ENCODE measurements at regions not wholly inside any gene's neighbourhood (a gene's known extent, or its start where the extent isn't known, plus 50 kb on each side); places are given as distances from the start of the nearest gene placed in this dataset.

DNA sequence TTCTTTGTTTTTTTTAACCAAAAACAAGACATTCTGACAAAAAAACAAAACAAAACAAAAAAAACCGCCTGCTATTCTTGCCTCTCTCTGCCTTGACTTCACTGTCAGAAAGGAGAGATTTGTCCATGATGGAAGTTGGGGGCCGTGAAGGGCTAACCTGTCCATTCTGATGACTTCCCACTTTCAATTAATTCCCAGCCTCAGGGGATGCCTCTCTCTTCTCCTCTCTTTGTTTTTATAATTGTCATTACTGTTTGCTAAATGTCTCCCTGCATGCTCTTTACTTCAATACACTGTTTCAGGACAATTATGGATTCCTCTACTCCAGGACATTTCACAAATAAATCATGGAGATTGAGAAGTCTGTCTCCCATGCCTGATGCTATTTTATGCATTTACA lies 130.5 kb upstream of the CNR1 start:
- no peaks in the 10 kb centered on the region for H3K27me3 ChIP-seq (ENCODE audit: control insufficient read depth in 1 of 2, insufficient read depth in 2 of 2, low read length in 1 of 2)
- no peak for ATAC-seq (ENCODE audit: low FRiP score)
- H3K36me3 ChIP-seq (ENCODE audit: control insufficient read depth in 1 of 2, insufficient read depth in 2 of 2, low read length in 1 of 2) = no peaks in the 10 kb centered on the region
- intact Hi-C loops (cut with DNase I) = no loop called here
- no peak overlapping the region for H3K27ac ChIP-seq (ENCODE audit: low read depth in 1 of 2, low read length in 2 of 2)
- H3K4me3 ChIP-seq (ENCODE audit: low read length in 2 of 2) = no peak overlapping the region
- WGBS, 2 donors = 45 to 50% methylated on average over 2 of the region's 2 CpGs
- peaks cover 0 to 3% of the 10 kb centered on the region in 2 donors for H3K4me1 ChIP-seq (ENCODE audit: control insufficient read depth in 1 of 2, insufficient read depth in 2 of 2, low read length in 2 of 2)
- H3K9me3 ChIP-seq (ENCODE audit: control insufficient read depth, low read length) = no peaks in the 10 kb centered on the region
- DNase-seq = no peak

DNA sequence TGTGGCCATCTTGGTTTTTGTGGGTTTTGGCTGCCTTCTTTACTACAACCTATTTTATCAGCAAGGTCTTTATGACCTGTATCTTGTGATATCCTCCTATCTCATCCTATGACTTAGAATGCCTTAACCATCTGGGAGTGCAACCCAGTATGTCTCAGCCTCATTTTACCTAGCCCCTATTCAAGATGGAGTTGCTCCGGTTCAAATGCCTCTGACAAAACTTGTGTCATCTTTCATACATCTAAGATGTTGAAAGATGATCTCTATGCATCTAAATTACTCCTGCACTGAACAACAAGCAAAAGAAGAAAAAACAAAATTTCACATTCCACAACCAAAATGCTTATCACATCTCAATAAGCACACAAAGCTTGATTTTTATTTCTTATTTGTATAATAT lies 129.5 kb upstream of the CNR1 start:
- DNase-seq (no peak), ATAC-seq (ENCODE audit: low FRiP score) (no peak)
- H3K9me3 ChIP-seq (ENCODE audit: control insufficient read depth, low read length) = peaks cover 1% of the 10 kb centered on the region
- WGBS, 2 donors = 95 to 100% methylated on average over 1 of the region's 1 CpG
- H3K27me3 ChIP-seq (ENCODE audit: control insufficient read depth in 1 of 2, insufficient read depth in 2 of 2, low read length in 1 of 2) = no peaks in the 10 kb centered on the region
- H3K36me3 ChIP-seq (ENCODE audit: control insufficient read depth in 1 of 2, insufficient read depth in 2 of 2, low read length in 1 of 2) = no peaks in the 10 kb centered on the region
- intact Hi-C loops (cut with DNase I) = no loop called here
- no peak overlapping the region for H3K4me3 ChIP-seq (ENCODE audit: low read length in 2 of 2)
- no peak overlapping the region for H3K27ac ChIP-seq (ENCODE audit: low read depth in 1 of 2, low read length in 2 of 2)
- peaks cover 0 to 3% of the 10 kb centered on the region in 2 donors for H3K4me1 ChIP-seq (ENCODE audit: control insufficient read depth in 1 of 2, insufficient read depth in 2 of 2, low read length in 2 of 2)

DNA sequence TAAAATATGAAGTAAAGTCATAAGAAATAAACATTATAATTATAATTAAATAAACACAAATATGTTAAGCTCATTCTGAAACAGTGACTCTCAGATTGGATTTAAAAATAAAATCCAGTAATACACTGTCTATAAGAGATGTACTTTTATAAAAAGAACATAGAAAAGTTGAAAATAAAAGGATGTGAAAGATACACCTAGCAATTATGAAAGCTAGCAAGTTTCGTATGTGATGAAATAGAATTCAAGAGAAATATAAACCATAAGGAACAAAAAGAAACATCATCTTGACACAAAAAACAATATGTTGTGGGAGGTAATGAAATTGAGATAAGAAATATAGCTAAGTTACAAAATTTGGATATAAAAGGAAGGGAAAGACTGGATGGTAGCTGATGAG lies 128.6 kb upstream of the CNR1 start:
- H3K36me3 ChIP-seq (ENCODE audit: control insufficient read depth in 1 of 2, insufficient read depth in 2 of 2, low read length in 1 of 2) = no peaks in the 10 kb centered on the region
- 77 to 90% methylated on average over 1 of the region's 1 CpG for WGBS, 2 donors
- H3K4me1 ChIP-seq (ENCODE audit: control insufficient read depth in 1 of 2, insufficient read depth in 2 of 2, low read length in 2 of 2) = peaks cover 0 to 3% of the 10 kb centered on the region in 2 donors
- ATAC-seq (ENCODE audit: low FRiP score) (no peak), DNase-seq (no peak)
- H3K27me3 ChIP-seq (ENCODE audit: control insufficient read depth in 1 of 2, insufficient read depth in 2 of 2, low read length in 1 of 2) = no peaks in the 10 kb centered on the region
- no peak overlapping the region for H3K27ac ChIP-seq (ENCODE audit: low read depth in 1 of 2, low read length in 2 of 2)
- intact Hi-C loops (cut with DNase I) = no loop called here
- peaks cover 3% of the 10 kb centered on the region for H3K9me3 ChIP-seq (ENCODE audit: control insufficient read depth, low read length)
- no peak overlapping the region for H3K4me3 ChIP-seq (ENCODE audit: low read length in 2 of 2)

DNA sequence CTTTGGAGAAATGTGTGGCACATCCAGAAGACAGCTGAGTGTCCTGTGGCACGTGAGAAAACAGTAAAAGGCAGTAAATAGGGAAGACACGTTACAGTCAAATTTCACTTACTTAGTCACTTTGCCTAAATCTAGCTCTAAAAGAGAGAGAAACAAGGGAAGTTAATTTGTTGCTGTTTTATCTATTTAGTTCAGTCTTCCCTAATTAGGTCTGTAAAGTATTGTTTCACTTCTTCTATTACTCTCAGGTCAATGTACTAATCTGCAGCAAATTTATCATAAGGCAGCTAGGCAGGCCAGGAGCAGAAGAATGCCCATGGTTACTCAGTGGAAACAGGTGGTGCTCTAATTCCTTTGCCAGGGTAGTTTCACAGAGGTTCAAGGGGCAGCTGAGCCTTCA lies 124.3 kb upstream of the CNR1 start:
- ATAC-seq (ENCODE audit: low FRiP score) (no peak), DNase-seq (no peak)
- Histone ChIP-seq H3K4me3 (ENCODE audit: low read length in 2 of 2) (no peak overlapping the region), H3K4me1 (ENCODE audit: control insufficient read depth in 1 of 2, insufficient read depth in 2 of 2, low read length in 2 of 2) (no peaks in the 10 kb centered on the region), H3K27ac (ENCODE audit: low read depth in 1 of 2, low read length in 2 of 2) (no peak overlapping the region), H3K27me3 (ENCODE audit: control insufficient read depth in 1 of 2, insufficient read depth in 2 of 2, low read length in 1 of 2) (no peaks in the 10 kb centered on the region), H3K9me3 (ENCODE audit: control insufficient read depth, low read length) (peaks cover 9% of the 10 kb centered on the region), H3K36me3 (ENCODE audit: control insufficient read depth in 1 of 2, insufficient read depth in 2 of 2, low read length in 1 of 2) (no peaks in the 10 kb centered on the region)
- intact Hi-C loops (cut with DNase I) = no loop called here
- WGBS, 2 donors = 77 to 85% methylated on average over 2 of the region's 2 CpGs

DNA sequence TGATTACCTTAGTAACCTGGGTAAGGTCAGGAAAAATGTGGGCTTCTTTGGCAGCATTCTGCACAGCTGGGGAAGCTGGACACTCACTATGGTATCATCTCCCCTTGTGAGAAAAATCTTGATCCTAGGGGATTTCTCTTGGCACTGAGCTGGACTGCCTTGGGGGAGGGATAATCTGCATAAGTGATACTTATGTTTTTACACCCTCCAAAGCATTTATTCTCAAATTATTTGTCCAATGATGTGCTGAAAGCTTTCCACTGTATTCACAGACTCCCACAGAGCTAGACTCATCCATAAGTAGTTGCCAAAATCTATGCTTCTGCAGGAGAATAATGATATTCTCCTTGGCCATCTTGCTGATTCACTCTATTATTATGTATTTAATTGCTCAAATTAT lies 121.5 kb upstream of the CNR1 start:
- Histone ChIP-seq H3K36me3 (ENCODE audit: control insufficient read depth in 1 of 2, insufficient read depth in 2 of 2, low read length in 1 of 2) (no peaks in the 10 kb centered on the region), H3K27me3 (ENCODE audit: control insufficient read depth in 1 of 2, insufficient read depth in 2 of 2, low read length in 1 of 2) (no peaks in the 10 kb centered on the region), H3K4me1 (ENCODE audit: control insufficient read depth in 1 of 2, insufficient read depth in 2 of 2, low read length in 2 of 2) (no peaks in the 10 kb centered on the region), H3K4me3 (ENCODE audit: low read length in 2 of 2) (no peak overlapping the region), H3K27ac (ENCODE audit: low read depth in 1 of 2, low read length in 2 of 2) (no peak overlapping the region), H3K9me3 (ENCODE audit: control insufficient read depth, low read length) (peaks cover 9% of the 10 kb centered on the region)
- ATAC-seq (ENCODE audit: low FRiP score) = no peak
- DNase-seq = no peak
- intact Hi-C loops (cut with DNase I) = no loop called here

DNA sequence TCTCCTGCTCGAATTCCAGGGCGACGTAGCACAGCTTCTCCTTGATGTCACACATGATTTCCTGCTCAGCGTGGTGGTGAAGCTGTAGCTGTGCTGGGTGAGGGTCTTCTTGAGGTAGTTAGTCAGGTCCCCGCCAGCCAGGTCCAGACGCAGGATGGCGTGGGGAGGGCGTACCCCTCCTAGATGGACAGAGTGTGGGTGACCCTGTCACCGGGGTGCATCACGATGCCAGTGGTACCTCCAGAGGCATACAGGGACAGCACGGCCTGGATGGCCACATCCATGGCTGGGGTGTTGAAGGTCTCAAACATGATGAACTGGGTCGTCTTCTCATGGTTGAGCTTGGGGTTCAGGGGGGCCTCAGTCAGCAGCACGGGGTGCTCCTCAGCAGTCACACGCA lies 110.2 kb upstream of the CNR1 start:
- intact Hi-C loops (cut with DNase I) = no loop called here

DNA sequence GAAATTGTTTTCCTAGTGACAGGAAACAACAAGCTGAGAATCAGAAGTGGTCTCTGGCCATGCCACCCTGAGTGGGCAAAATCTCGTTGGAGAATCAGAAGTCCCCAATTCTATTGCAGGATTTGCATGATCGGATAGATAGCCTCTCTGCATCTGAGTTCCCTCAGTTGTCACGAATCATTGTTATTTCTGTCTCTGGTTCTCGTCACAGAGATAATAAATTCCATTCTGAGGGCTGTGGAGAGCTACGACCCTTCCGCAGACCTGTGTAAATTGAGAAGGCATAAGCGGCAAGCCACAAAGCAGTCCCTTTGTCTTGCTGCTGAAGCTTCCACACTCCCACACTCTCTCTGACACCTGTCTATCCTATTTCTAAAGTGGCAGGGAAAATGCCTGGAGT lies 102.4 kb upstream of the CNR1 start:
- intact Hi-C loops (cut with DNase I) = no loop called here
- Histone ChIP-seq H3K4me3 (ENCODE audit: low read length in 2 of 2) (no peak overlapping the region), H3K27ac (ENCODE audit: low read depth in 1 of 2, low read length in 2 of 2) (no peak overlapping the region), H3K36me3 (ENCODE audit: control insufficient read depth in 1 of 2, insufficient read depth in 2 of 2, low read length in 1 of 2) (no peaks in the 10 kb centered on the region), H3K9me3 (ENCODE audit: control insufficient read depth, low read length) (no peaks in the 10 kb centered on the region), H3K27me3 (ENCODE audit: control insufficient read depth in 1 of 2, insufficient read depth in 2 of 2, low read length in 1 of 2) (no peaks in the 10 kb centered on the region), H3K4me1 (ENCODE audit: control insufficient read depth in 1 of 2, insufficient read depth in 2 of 2, low read length in 2 of 2) (no peaks in the 10 kb centered on the region)
- WGBS, 2 donors = 37 to 50% methylated on average over 7 of the region's 7 CpGs
- no peak for DNase-seq
- ATAC-seq (ENCODE audit: low FRiP score) = no peak

More for the DNA sequence above, 110.2 kb upstream of the CNR1 start:
- no peaks in the 10 kb centered on the region for H3K4me1 ChIP-seq (ENCODE audit: control insufficient read depth in 1 of 2, insufficient read depth in 2 of 2, low read length in 2 of 2)
- DNase-seq = no peak
- H3K4me3 ChIP-seq (ENCODE audit: low read length in 2 of 2) = no peak overlapping the region
- ATAC-seq (ENCODE audit: low FRiP score) = no peak
- no peaks in the 10 kb centered on the region for H3K9me3 ChIP-seq (ENCODE audit: control insufficient read depth, low read length)
- H3K27ac ChIP-seq (ENCODE audit: low read depth in 1 of 2, low read length in 2 of 2) = no peak overlapping the region
- 92% methylated on average over 14 of the region's 14 CpGs for WGBS, 2 donors
- H3K36me3 ChIP-seq (ENCODE audit: control insufficient read depth in 1 of 2, insufficient read depth in 2 of 2, low read length in 1 of 2) = no peaks in the 10 kb centered on the region
- H3K27me3 ChIP-seq (ENCODE audit: control insufficient read depth in 1 of 2, insufficient read depth in 2 of 2, low read length in 1 of 2) = no peaks in the 10 kb centered on the region

DNA sequence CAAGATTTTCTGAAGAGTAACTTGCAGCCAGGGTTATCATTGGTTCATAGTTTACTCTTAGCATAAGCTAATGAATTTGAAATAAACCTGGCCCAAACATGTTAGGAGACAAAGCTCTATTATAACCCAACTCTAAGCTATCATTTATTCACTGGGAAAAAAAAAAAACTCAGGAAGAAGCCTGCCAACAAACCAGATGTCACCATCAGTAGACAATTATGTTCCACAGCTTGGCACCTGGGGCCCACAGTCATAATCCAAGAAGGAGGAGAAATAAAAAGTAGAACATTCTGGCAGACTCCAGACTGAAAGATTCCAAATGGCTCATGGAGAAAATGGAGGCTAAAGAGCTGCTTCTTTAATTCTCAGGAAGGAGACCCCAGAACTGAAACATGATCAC lies 100.0 kb upstream of the CNR1 start:
- Histone ChIP-seq H3K27me3 (ENCODE audit: control insufficient read depth in 1 of 2, insufficient read depth in 2 of 2, low read length in 1 of 2) (no peaks in the 10 kb centered on the region), H3K4me3 (ENCODE audit: low read length in 2 of 2) (no peak overlapping the region), H3K9me3 (ENCODE audit: control insufficient read depth, low read length) (no peaks in the 10 kb centered on the region), H3K4me1 (ENCODE audit: control insufficient read depth in 1 of 2, insufficient read depth in 2 of 2, low read length in 2 of 2) (no peaks in the 10 kb centered on the region), H3K36me3 (ENCODE audit: control insufficient read depth in 1 of 2, insufficient read depth in 2 of 2, low read length in 1 of 2) (no peaks in the 10 kb centered on the region), H3K27ac (ENCODE audit: low read depth in 1 of 2, low read length in 2 of 2) (no peak overlapping the region)
- no peak for DNase-seq
- intact Hi-C loops (cut with DNase I) = no loop called here
- ATAC-seq (ENCODE audit: low FRiP score) = no peak

DNA sequence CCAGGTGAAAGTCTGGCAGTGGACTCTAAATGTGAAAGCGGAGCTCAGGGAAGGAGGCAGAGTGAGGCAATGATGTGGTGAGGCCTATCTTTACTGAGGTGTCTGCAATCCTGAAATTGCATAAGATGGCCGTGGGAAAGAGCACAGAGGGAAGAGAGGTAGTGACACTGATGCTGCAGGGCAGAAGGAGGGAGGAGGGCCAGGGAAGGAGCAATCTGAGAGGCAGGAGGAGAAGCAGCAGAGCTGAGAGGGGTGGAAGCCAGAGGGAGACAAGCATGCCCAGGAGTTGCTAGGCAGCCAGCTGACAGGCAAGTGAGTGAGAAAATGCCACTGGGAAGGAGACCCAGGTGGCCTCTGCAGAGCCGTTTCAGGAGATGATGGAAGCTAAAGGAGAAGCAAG lies 97.4 kb upstream of the CNR1 start:
- Histone ChIP-seq H3K9me3 (ENCODE audit: control insufficient read depth, low read length) (no peaks in the 10 kb centered on the region), H3K36me3 (ENCODE audit: control insufficient read depth in 1 of 2, insufficient read depth in 2 of 2, low read length in 1 of 2) (no peaks in the 10 kb centered on the region), H3K4me3 (ENCODE audit: low read length in 2 of 2) (no peak overlapping the region), H3K27ac (ENCODE audit: low read depth in 1 of 2, low read length in 2 of 2) (no peak overlapping the region), H3K27me3 (ENCODE audit: control insufficient read depth in 1 of 2, insufficient read depth in 2 of 2, low read length in 1 of 2) (no peaks in the 10 kb centered on the region), H3K4me1 (ENCODE audit: control insufficient read depth in 1 of 2, insufficient read depth in 2 of 2, low read length in 2 of 2) (no peaks in the 10 kb centered on the region)
- DNase-seq (no peak), ATAC-seq (ENCODE audit: low FRiP score) (no peak)
- intact Hi-C loops (cut with DNase I) = no loop called here
- WGBS, 2 donors = 50 to 58% methylated on average over 3 of the region's 3 CpGs

DNA sequence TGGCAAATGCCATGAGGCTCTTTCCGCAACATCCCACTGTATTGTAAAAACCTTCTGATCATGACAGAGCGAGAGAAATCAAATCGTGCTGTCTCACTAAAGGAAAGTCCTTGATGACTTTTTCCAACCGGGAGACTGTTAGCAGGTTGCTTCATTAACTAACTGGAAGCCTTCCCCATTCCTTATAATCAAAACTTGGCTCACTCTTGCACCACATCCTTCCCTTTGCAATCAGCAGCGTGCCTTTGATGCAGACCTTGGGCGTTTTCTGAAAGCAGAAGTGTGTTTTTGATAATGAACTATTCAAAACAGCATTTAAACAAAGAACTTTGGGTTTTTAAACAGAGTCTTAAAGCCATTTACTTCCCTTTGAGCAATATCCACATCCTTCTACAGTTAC lies 96.2 kb upstream of the CNR1 start:
- intact Hi-C loops (cut with DNase I) = no loop called here
- Histone ChIP-seq H3K4me1 (ENCODE audit: control insufficient read depth in 1 of 2, insufficient read depth in 2 of 2, low read length in 2 of 2) (no peaks in the 10 kb centered on the region), H3K27ac (ENCODE audit: low read depth in 1 of 2, low read length in 2 of 2) (no peak overlapping the region), H3K4me3 (ENCODE audit: low read length in 2 of 2) (no peak overlapping the region), H3K9me3 (ENCODE audit: control insufficient read depth, low read length) (no peaks in the 10 kb centered on the region), H3K27me3 (ENCODE audit: control insufficient read depth in 1 of 2, insufficient read depth in 2 of 2, low read length in 1 of 2) (no peaks in the 10 kb centered on the region), H3K36me3 (ENCODE audit: control insufficient read depth in 1 of 2, insufficient read depth in 2 of 2, low read length in 1 of 2) (no peaks in the 10 kb centered on the region)
- DNase-seq (no peak), ATAC-seq (ENCODE audit: low FRiP score) (no peak)
- WGBS, 2 donors = 77 to 84% methylated on average over 6 of the region's 6 CpGs

All from aorta (tissue), 5 donors.